H1 (cell line): ENCODE measurements at regions not wholly inside any gene's neighbourhood (a gene's known extent, or its start where the extent isn't known, plus 50 kb on each side); places are given as distances from the start of the nearest gene placed in this dataset.

Experiments used
- CTCF ChIA-PET: fragments of 300-600 bp; sonication (Branson Sonifier 250); formaldehyde crosslinking; loops from one replicate; lab custom pipeline; 2021; ENCODE audit not compliant: partially characterized antibody; lab: Charles Lee
- POLR2A ChIA-PET: fragments of 300-600 bp; sonication (Branson Sonifier 250); formaldehyde crosslinking; loops from one replicate; lab custom pipeline; 2021; ENCODE audit warnings: inconsistent platforms; ENCODE audit not compliant: partially characterized antibody; lab: Charles Lee
- DNase-seq, 2 experiments: peaks; one replicate each; pipeline versions ENCODE4 v3.0.0 to v3.0.0-alpha.2; 2010 to 2022; ENCODE audit warnings: low spot score in 2 of 2, low read depth in 1 of 2, mixed read lengths in 1 of 2
- FAIRE-seq: peaks from 2 replicates; lab custom pipeline; 2011; peaks lifted over from hg19 to GRCh38; lab: Jason Lieb, UNC
- H2AFZ ChIP-seq: 2 replicates; pipeline ENCODE4 v1.8.1; 2012; ENCODE audit warnings: low read length, inconsistent platforms
- H2AK5ac ChIP-seq: 2 replicates; pipeline ENCODE4 v1.6.1; 2013; ENCODE audit warnings: low read depth, low read length
- H2BK120ac ChIP-seq: replicated peaks from 2 replicates; pipeline ENCODE3; 2013; ENCODE audit warnings: low read depth, low read length, inconsistent platforms
- H2BK12ac ChIP-seq: 2 replicates; pipeline ENCODE4 v1.6.1; 2013; ENCODE audit warnings: low read depth, low read length
- H2BK15ac ChIP-seq: 2 replicates; pipeline ENCODE4 v1.6.1; 2013; ENCODE audit warnings: low read length
- H2BK20ac ChIP-seq: 2 replicates; pipeline ENCODE4 v1.6.1; 2013; ENCODE audit warnings: low read length
- H2BK5ac ChIP-seq: 2 replicates; pipeline ENCODE4 v1.6.1; 2013; ENCODE audit warnings: low read depth, low read length
- H3K14ac ChIP-seq: 2 replicates; pipeline ENCODE4 v1.6.1; 2013; ENCODE audit warnings: inconsistent platforms; ENCODE audit not compliant: insufficient read length
- H3K18ac ChIP-seq: 2 replicates; pipeline ENCODE4 v1.6.1; 2013; ENCODE audit warnings: low read length; ENCODE audit errors: extremely low read depth
- H3K23ac ChIP-seq: 2 replicates; pipeline ENCODE4 v1.6.1; 2013; ENCODE audit warnings: inconsistent platforms; ENCODE audit not compliant: insufficient read length
- H3K23me2 ChIP-seq: 2 replicates; pipeline ENCODE4 v1.6.1; 2013; ENCODE audit warnings: low read depth, low read length
- H3K27ac ChIP-seq: 2 replicates; pipeline ENCODE4 v1.6.1; 2011; ENCODE audit warnings: low read depth, low read length, inconsistent platforms
- H3K27me3 ChIP-seq, 4 experiments: replicated peaks in 1 of 4; 1 replicate in 1 of 4; 2 replicates in 3 of 4; pipeline versions ENCODE4 v1.6.1 to v1.8.1; 2011 to 2013; ENCODE audit warnings: low read length in 3 of 4, mild to moderate bottlenecking in 3 of 4, inconsistent platforms in 2 of 4, mixed read lengths in 2 of 4, moderate library complexity in 1 of 4; ENCODE audit not compliant: control insufficient read depth in 3 of 4, insufficient read depth in 3 of 4; ENCODE audit errors: extremely low read depth in 1 of 4
- H3K36me3 ChIP-seq, 4 experiments: 2 replicates each; pipeline versions ENCODE4 v1.6.1 to v1.8.1; 2011 to 2013; ENCODE audit warnings: mild to moderate bottlenecking in 4 of 4, low read length in 3 of 4, moderate library complexity in 2 of 4, control low read depth in 1 of 4, inconsistent platforms in 1 of 4; ENCODE audit not compliant: insufficient read depth in 4 of 4, control insufficient read depth in 2 of 4
- H3K4ac ChIP-seq: replicated peaks from 2 replicates; pipeline ENCODE3; 2013; ENCODE audit warnings: low read length, low read depth, mixed read lengths, inconsistent platforms; ENCODE audit not compliant: insufficient read length
- H3K4me1 ChIP-seq, 4 experiments: replicated peaks in 1 of 4; 1 replicate in 1 of 4; 2 replicates in 3 of 4; pipeline versions ENCODE4 v1.6.1 to v1.8.1; 2011 to 2013; ENCODE audit warnings: low read length in 3 of 4, inconsistent platforms in 2 of 4, mixed read lengths in 1 of 4; ENCODE audit not compliant: insufficient read depth in 4 of 4, control insufficient read depth in 3 of 4
- H3K4me2 ChIP-seq, 2 experiments: 2 replicates each; pipeline versions ENCODE4 v1.6.1 to v1.8.1; 2011 to 2013; ENCODE audit warnings: low read depth in 2 of 2, low read length in 2 of 2, control low read depth in 1 of 2, inconsistent platforms in 1 of 2, mild to moderate bottlenecking in 1 of 2; ENCODE audit not compliant: insufficient read depth in 1 of 2
- H3K4me3 ChIP-seq, 4 experiments: fragments of 200-600, 300-600 bp in 1 of 4; sonication (generic), shearing (Covaris generic), sonication (Bioruptor Twin) in 1 of 4; 2 replicates each; pipeline versions ENCODE4 v1.5.1 to v1.8.1; 2011 to 2016; ENCODE audit warnings: low read length in 4 of 4, low read depth in 3 of 4, control low read depth in 2 of 4, inconsistent platforms in 2 of 4, mild to moderate bottlenecking in 2 of 4, mixed read lengths in 1 of 4, moderate library complexity in 1 of 4; ENCODE audit not compliant: insufficient read depth in 2 of 4; ENCODE audit errors: extremely low read depth in 1 of 4
- H3K56ac ChIP-seq: replicated peaks from 2 replicates; pipeline ENCODE3; 2013; ENCODE audit warnings: low read depth, mild to moderate bottlenecking, mixed read lengths, low read length, inconsistent platforms; ENCODE audit not compliant: insufficient read length
- H3K79me1 ChIP-seq: 2 replicates; pipeline ENCODE4 v1.6.1; 2013; ENCODE audit warnings: low read depth, low read length, control low read depth
- H3K79me2 ChIP-seq, 2 experiments: 2 replicates each; pipeline versions ENCODE4 v1.6.1 to v1.8.1; 2012 to 2013; ENCODE audit warnings: low read length in 2 of 2, mild to moderate bottlenecking in 2 of 2, inconsistent platforms in 1 of 2; ENCODE audit not compliant: insufficient read depth in 2 of 2, control insufficient read depth in 1 of 2
- H3K9ac ChIP-seq, 4 experiments: replicated peaks in 1 of 4; 1 replicate in 1 of 4; 2 replicates in 3 of 4; pipeline versions ENCODE4 v1.6.1 to v1.8.1; 2011 to 2013; ENCODE audit warnings: low read depth in 3 of 4, low read length in 3 of 4, control low read depth in 2 of 4, mild to moderate bottlenecking in 2 of 4, moderate library complexity in 2 of 4, inconsistent platforms in 1 of 4; ENCODE audit errors: extremely low read depth in 1 of 4
- H3K9me3 ChIP-seq, 2 experiments: 2 replicates each; pipeline versions ENCODE4 v1.6.1 to v1.8.1; 2012 to 2013; ENCODE audit warnings: mild to moderate bottlenecking in 2 of 2, moderate library complexity in 2 of 2, control low read depth in 1 of 2, inconsistent platforms in 1 of 2, low read depth in 1 of 2, low read length in 1 of 2, mixed read lengths in 1 of 2; ENCODE audit not compliant: insufficient read depth in 2 of 2
- H4K20me1 ChIP-seq, 2 experiments: replicated peaks in 1 of 2; 2 replicates each; pipeline versions ENCODE3 to v1.8.1; 2011 to 2013; ENCODE audit warnings: inconsistent platforms in 2 of 2, low read length in 2 of 2, mild to moderate bottlenecking in 1 of 2; ENCODE audit not compliant: insufficient read depth in 2 of 2, control insufficient read depth in 1 of 2
- H4K5ac ChIP-seq: 2 replicates; pipeline ENCODE4 v1.6.1; 2013; ENCODE audit warnings: low read length, low read depth, mixed read lengths, inconsistent platforms; ENCODE audit not compliant: insufficient read length
- H4K8ac ChIP-seq: 2 replicates; pipeline ENCODE4 v1.8.0; 2013; ENCODE audit warnings: mild to moderate bottlenecking, moderate library complexity, low read length, inconsistent platforms; ENCODE audit not compliant: insufficient read depth; ENCODE audit errors: extremely low read depth
- H4K91ac ChIP-seq: replicated peaks from 2 replicates; pipeline ENCODE3; 2013; ENCODE audit warnings: low read length, mixed read lengths, inconsistent platforms; ENCODE audit not compliant: insufficient read length
- CBX8 ChIP-seq: fragments of 300-800, 300-1000 bp; sonication (generic); IDR thresholded peaks from 2 replicates; pipeline ENCODE4 v1.7.1; 2016; ENCODE audit warnings: low read depth, low read length, borderline replicate concordance
- CREB1 ChIP-seq: IDR thresholded peaks from 2 replicates; pipeline ENCODE4 v1.6.1; 2012; ENCODE audit warnings: inconsistent platforms
- E2F6 ChIP-seq: IDR thresholded peaks from 2 replicates; pipeline ENCODE4 v1.6.1; 2012; ENCODE audit warnings: inconsistent platforms
- EGR1 ChIP-seq: IDR thresholded peaks from 2 replicates; pipeline ENCODE4 v1.6.1; 2011; ENCODE audit warnings: low read depth, low read length, borderline replicate concordance
- GABPA ChIP-seq: IDR thresholded peaks from 2 replicates; pipeline ENCODE4 v1.6.1; 2011; ENCODE audit warnings: mild to moderate bottlenecking, low read length, moderate library complexity, borderline replicate concordance; ENCODE audit not compliant: insufficient read depth
- HDAC6 ChIP-seq: IDR thresholded peaks from one replicate; pipeline ENCODE4 v1.7.1; 2012; ENCODE audit warnings: low read depth, mild to moderate bottlenecking, inconsistent platforms, low read length, moderate library complexity
- KDM5A ChIP-seq: fragments of 200-600 bp; IDR thresholded peaks from 2 replicates; pipeline ENCODE4 v1.7.1; 2012; ENCODE audit warnings: mild to moderate bottlenecking, low read length, inconsistent platforms, mixed read lengths
- POLR2AphosphoS5 ChIP-seq: IDR thresholded peaks from 2 replicates; pipeline ENCODE4 v1.6.1; 2011; ENCODE audit warnings: low read depth, low read length
- RAD21 ChIP-seq, 2 experiments: IDR thresholded peaks in 1 of 2; conservative IDR thresholded peaks in 1 of 2; 2 replicates each; pipeline ENCODE4 v1.6.1; 2011; ENCODE audit warnings: low read depth in 2 of 2, low read length in 2 of 2, improper control_type of control experiment in 1 of 2, inconsistent platforms in 1 of 2, mild to moderate bottlenecking in 1 of 2, moderate library complexity in 1 of 2
- RFX5 ChIP-seq: IDR thresholded peaks from 2 replicates; pipeline ENCODE4 v1.6.1; 2011; ENCODE audit warnings: low read depth, low read length, improper control_type of control experiment, borderline replicate concordance
- SIN3A ChIP-seq, 2 experiments: IDR thresholded peaks in 1 of 2; conservative IDR thresholded peaks in 1 of 2; 2 replicates each; pipeline ENCODE4 v1.6.1; 2011 to 2012; ENCODE audit warnings: low read length in 2 of 2, improper control_type of control experiment in 1 of 2, low read depth in 1 of 2, mild to moderate bottlenecking in 1 of 2
- SP2 ChIP-seq: IDR thresholded peaks from 2 replicates; pipeline ENCODE4 v1.6.1; 2012; ENCODE audit warnings: mild to moderate bottlenecking, low read length, inconsistent platforms
- SRF ChIP-seq: IDR thresholded peaks from 2 replicates; pipeline ENCODE4 v1.6.1; 2011; ENCODE audit warnings: mild to moderate bottlenecking, low read depth, low read length, moderate library complexity
- TAF7 ChIP-seq: optimal IDR thresholded peaks from 2 replicates; pipeline ENCODE3; 2011; ENCODE audit warnings: low read depth, mild to moderate bottlenecking, inconsistent platforms, low read length, moderate library complexity, borderline replicate concordance
- WGBS, 2 experiments: shearing (Covaris generic) in 1 of 2; methylation state at CpG; one replicate each; pipeline versions ENCODE4 v1.1.6 to v1.1.7; 2013 to 2015; ENCODE audit warnings: low lambda C conversion rate in 2 of 2, mixed read lengths in 2 of 2, inconsistent platforms in 1 of 2, low coverage in 1 of 2, missing lambda C conversion rate in 1 of 2; ENCODE audit not compliant: insufficient replicate concordance in 2 of 2, insufficient coverage in 1 of 2, insufficient read length in 1 of 2; ENCODE audit errors: extremely low coverage in 1 of 2, missing lambda C conversion rate in 1 of 2; 5-methylcytosine and 5-hydroxymethylcytosine counted together

DNA sequence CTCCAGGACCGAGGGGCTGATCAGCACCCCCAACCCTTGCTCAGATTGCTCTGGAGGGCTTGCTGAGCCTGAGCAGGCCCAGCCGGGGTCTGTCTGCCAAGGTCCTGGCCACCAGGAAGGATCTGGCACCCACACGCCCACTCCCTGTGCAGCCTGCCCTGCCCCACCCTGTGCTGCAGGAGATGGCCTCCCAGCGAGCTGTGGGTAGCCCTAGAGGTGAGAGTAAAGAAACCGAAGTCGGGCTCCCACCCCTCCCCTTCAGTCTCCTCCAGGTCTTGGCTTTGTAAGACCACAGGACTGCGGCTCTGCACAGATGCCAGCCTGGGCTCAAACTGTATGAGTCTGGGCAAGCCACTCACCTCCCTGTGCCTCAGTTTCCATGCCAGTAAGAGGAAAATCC, 307.8 kb downstream of the BCL11B start:
- 83% methylated on average over 7 of the region's 7 CpGs; no CpG with 5 or more reads in 1 of the 2 experiments for WGBS, 2 experiments
- TF ChIP-seq SIN3A (conservative IDR thresholded peaks at IDR 0.05 in 1 of 2, IDR thresholded peaks at IDR 0.05 in 1 of 2; ENCODE audit: low read depth in 1 of 2, low read length in 2 of 2) (no peak), CREB1 (no peak), HDAC6 (no peak), SP2 (no peak), GABPA (no peak), E2F6 (no peak), EGR1 (no peak), KDM5A (no peak), RAD21 (IDR thresholded peaks at IDR 0.05 in 1 of 2, conservative IDR thresholded peaks at IDR 0.05 in 1 of 2; ENCODE audit: low read depth in 2 of 2, low read length in 2 of 2) (no peak), TAF7 (no peak), POLR2AphosphoS5 (no peak), SRF (no peak), RFX5 (no peak), CBX8 (no peak)

More for the DNA sequence above, 307.8 kb downstream of the BCL11B start:
- POLR2A ChIA-PET: interaction anchor here (0.7 kb wide), 1 partner anchor 42 kb away, joined by 3 read pairs; no protein-coding TSS in a partner anchor
- no peaks in the 10 kb centered on the region for H3K79me2 ChIP-seq
- H4K8ac ChIP-seq: peak overlapping the region; percentile 16; the same call in 1 of the 2 replicates
- peak in 1 of 2 experiments; percentile 32 for DNase-seq
- H3K18ac ChIP-seq: no peak overlapping the region
- H2BK15ac ChIP-seq: no peak overlapping the region
- no peak for FAIRE-seq
- H3K27me3 ChIP-seq: no peaks in the 10 kb centered on the region; a peak in 1 of 7 replicates
- H3K36me3 ChIP-seq: no peaks in the 10 kb centered on the region
- no peak overlapping the region for H2BK12ac ChIP-seq
- H3K4me3 ChIP-seq: no peak overlapping the region
- H3K4me1 ChIP-seq: peaks cover 0 to 7% (median under 1%) of the 10 kb centered on the region in 4 experiments; a peak in 2 of 7 replicates
- H3K9ac ChIP-seq: no peak overlapping the region
- no peaks in the 10 kb centered on the region for H3K9me3 ChIP-seq
- H3K23me2 ChIP-seq: no peaks in the 10 kb centered on the region
- H2BK20ac ChIP-seq: no peak overlapping the region
- H2BK120ac ChIP-seq: no peak overlapping the region
- H3K23ac ChIP-seq: no peak overlapping the region
- no peak overlapping the region for H2AFZ ChIP-seq
- H2AK5ac ChIP-seq: no peak overlapping the region
- H3K4me2 ChIP-seq: no peak overlapping the region
- H3K56ac ChIP-seq: no peak overlapping the region
- H4K91ac ChIP-seq: no peak overlapping the region
- no peak overlapping the region for H2BK5ac ChIP-seq
- no peaks in the 10 kb centered on the region for H4K20me1 ChIP-seq
- CTCF ChIA-PET: no interaction called here
- no peaks in the 10 kb centered on the region for H3K79me1 ChIP-seq
- no peak overlapping the region for H4K5ac ChIP-seq
- H3K14ac ChIP-seq: no peak overlapping the region
- no peak overlapping the region for H3K4ac ChIP-seq
- H3K27ac ChIP-seq: no peak overlapping the region
